GM19455 (cell line): ENCODE measurements at regions not wholly inside any gene's neighbourhood (a gene's known extent, or its start where the extent isn't known, plus 50 kb on each side); places are given as distances from the start of the nearest gene placed in this dataset.

Source experiments
- ATAC-seq: cut with Tn5 transposase; IDR thresholded peaks from one replicate; pipeline ENCODE4 v1.9.1; 2021; ENCODE audit not compliant: unreplicated experiment

- no peak for ATAC-seq
These were observed 1451.0 kb upstream of the IGFBP7 start for GRCh38 chr4:58561170-58561569.

- ATAC-seq: no peak
These were observed 1450.6 kb upstream of the IGFBP7 start for GRCh38 chr4:58560736-58561135.

GRCh38 chr4:58553679-58554078 is 1443.5 kb upstream of the IGFBP7 start:
- no peak for ATAC-seq

- ATAC-seq: no peak
These were observed 1442.8 kb upstream of the IGFBP7 start for GRCh38 chr4:58553031-58553430.

GRCh38 chr4:58551676-58552075 is 1441.5 kb upstream of the IGFBP7 start:
- ATAC-seq: no peak

GRCh38 chr4:58543465-58543864 is 1433.3 kb upstream of the IGFBP7 start:
- ATAC-seq: no peak

GRCh38 chr4:58541926-58542325 is 1431.7 kb upstream of the IGFBP7 start:
- no peak for ATAC-seq

- no peak for ATAC-seq
These were observed 1412.7 kb upstream of the IGFBP7 start for GRCh38 chr4:58522765-58523382.

- ATAC-seq: no peak
These were observed 1405.0 kb upstream of the IGFBP7 start for GRCh38 chr4:58515226-58515625.

GRCh38 chr4:58514299-58514698 is 1404.1 kb upstream of the IGFBP7 start:
- ATAC-seq: no peak

- no peak for ATAC-seq
These were observed 1400.5 kb upstream of the IGFBP7 start for GRCh38 chr4:58510652-58511051.

- ATAC-seq: no peak
These were observed 1396.9 kb upstream of the IGFBP7 start for GRCh38 chr4:58507079-58507478.

- ATAC-seq: no peak
These were observed 1392.7 kb upstream of the IGFBP7 start for GRCh38 chr4:58502839-58503238.

- no peak for ATAC-seq
These were observed 1389.0 kb upstream of the IGFBP7 start for GRCh38 chr4:58499182-58499581.

- no peak for ATAC-seq
These were observed 1381.4 kb upstream of the IGFBP7 start for GRCh38 chr4:58491620-58492019.

GRCh38 chr4:58477950-58478349 is 1367.8 kb upstream of the IGFBP7 start:
- no peak for ATAC-seq

GRCh38 chr4:58477513-58477912 is 1367.3 kb upstream of the IGFBP7 start:
- ATAC-seq: no peak

- no peak for ATAC-seq
These were observed 1364.9 kb upstream of the IGFBP7 start for GRCh38 chr4:58475097-58475496.

GRCh38 chr4:58465031-58465430 is 1354.8 kb upstream of the IGFBP7 start:
- no peak for ATAC-seq

- ATAC-seq: no peak
These were observed 1346.7 kb upstream of the IGFBP7 start for GRCh38 chr4:58456727-58457384.

GRCh38 chr4:58453956-58454355 is 1343.8 kb upstream of the IGFBP7 start:
- ATAC-seq: no peak

GRCh38 chr4:58451707-58452106 is 1341.5 kb upstream of the IGFBP7 start:
- no peak for ATAC-seq

- ATAC-seq: no peak
These were observed 1325.7 kb upstream of the IGFBP7 start for GRCh38 chr4:58435871-58436270.
